DOHH2 (cell line): ENCODE measurements at regions not wholly inside any gene's neighbourhood (a gene's known extent, or its start where the extent isn't known, plus 50 kb on each side); places are given as distances from the start of the nearest gene placed in this dataset.

Source experiments
- CTCF ChIP-seq: fragments of 200-600 bp; sonication (generic); IDR thresholded peaks from one replicate; pipeline ENCODE4 v1.5.1; 2014; ENCODE audit warnings: antibody characterized with exemption, mild to moderate bottlenecking, low read depth, low read length; ENCODE audit not compliant: poor library complexity, severe bottlenecking
- EZH2phosphoT487 ChIP-seq: fragments of 200-600 bp; sonication (generic); IDR thresholded peaks from 2 replicates; pipeline ENCODE4 v1.6.1; 2017; ENCODE audit warnings: borderline replicate concordance, mild to moderate bottlenecking, antibody characterized with exemption, low read length, moderate library complexity, mixed read lengths

DNA sequence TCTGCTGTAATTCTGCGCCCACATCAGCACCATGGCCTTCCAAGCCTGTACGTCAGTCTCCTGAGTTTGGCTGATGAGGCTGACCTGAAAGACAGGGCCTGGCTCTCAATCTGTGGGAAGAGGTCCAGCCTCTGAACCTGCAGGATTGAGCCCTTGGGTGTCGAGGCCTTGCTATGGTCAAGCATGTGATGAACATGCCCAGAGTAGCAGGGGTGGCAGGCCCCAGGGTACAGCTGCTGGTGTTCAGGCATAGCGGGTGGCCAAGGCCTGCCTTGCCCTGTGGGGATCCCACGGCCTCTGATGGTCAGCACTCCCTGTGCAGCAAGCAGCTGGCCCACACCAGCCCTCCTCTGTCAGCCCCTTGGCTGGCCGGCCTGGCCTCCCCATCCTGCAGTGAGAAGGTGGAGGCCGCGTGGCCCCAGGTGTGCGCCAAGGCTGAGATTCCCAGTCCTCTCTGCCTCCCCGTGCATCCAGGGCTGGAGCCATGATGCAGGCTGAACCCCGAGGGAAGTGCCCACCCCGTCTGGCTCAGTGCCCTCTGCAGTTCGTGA, 298.4 kb downstream of the NDUFA10 start:
- TF ChIP-seq CTCF (no peak), EZH2phosphoT487 (no peak)
